ENCODE measurements at regions not wholly inside any gene's neighbourhood (a gene's known extent, or its start where the extent isn't known, plus 50 kb on each side); places are given as distances from the start of the nearest gene placed in this dataset.

DNA sequence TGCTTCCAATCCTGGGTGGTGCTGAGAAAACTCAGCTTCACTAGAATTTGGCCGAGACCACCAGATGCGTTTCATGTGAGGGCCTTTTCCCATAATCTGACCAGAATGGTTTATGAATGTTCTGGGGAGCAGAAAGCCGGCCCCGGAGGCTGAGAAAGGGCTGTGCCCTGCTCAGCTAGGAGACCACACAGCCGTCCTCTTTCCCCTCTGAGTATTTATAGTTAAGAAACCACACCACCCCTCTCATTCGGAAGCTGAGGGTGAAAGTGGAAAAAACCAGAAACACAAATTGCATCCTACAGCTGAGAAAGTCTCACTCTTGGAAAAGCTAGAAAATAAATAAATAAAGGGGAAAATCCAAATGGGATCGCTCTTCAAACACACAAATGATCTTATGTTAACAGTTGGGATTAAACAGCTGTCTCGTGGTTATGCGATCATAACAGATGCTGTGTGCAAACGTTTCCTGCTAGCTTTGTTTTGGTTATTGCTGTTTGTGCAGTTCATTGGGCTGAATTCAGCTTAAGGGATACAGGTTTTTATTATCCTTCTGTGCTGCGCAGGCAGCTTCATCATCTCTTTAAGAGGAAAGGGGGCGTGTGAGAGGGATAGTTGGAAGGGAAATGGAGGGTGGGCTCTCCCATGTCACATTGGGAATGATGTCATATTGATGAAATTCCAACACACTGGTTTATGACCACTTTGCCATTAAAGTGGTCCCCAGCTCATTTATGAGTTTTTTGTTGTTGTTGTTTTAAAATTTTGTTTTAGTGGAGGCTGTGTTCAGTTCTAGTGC, 1026.2 kb upstream of the NR2F2 start:
- no peaks in the 10 kb centered on the region for H3K4me1 ChIP-seq (ENCODE audit: control insufficient read depth, low read length)
- H3K79me2 ChIP-seq (ENCODE audit: control insufficient read depth, low read length) = no peaks in the 10 kb centered on the region
- TF ChIP-seq CTCF (IDR thresholded peaks at IDR 0.05; ENCODE audit: low read depth, low read length, poor library complexity, severe bottlenecking) = no peak
- TF ChIP-seq EZH2phosphoT487 (IDR thresholded peaks at IDR 0.05; ENCODE audit: borderline replicate concordance, low read length) = no peak
- no peak overlapping the region for H3K4me2 ChIP-seq (ENCODE audit: low read length)
- H3K9me2 ChIP-seq (replicated peaks; ENCODE audit: control insufficient read depth, low read length) = no peaks in the 10 kb centered on the region
- H3K27ac ChIP-seq (ENCODE audit: low read depth, low read length) = no peak overlapping the region
- no peaks in the 10 kb centered on the region for H3K9me3 ChIP-seq (ENCODE audit: control insufficient read depth, insufficient read depth, low read length)
- no peaks in the 10 kb centered on the region for H3F3A ChIP-seq (ENCODE audit: control insufficient read depth, insufficient read depth)
- no peaks in the 10 kb centered on the region for H4K20me1 ChIP-seq (ENCODE audit: control insufficient read depth, insufficient read depth, low read depth, low read length)
- no peak overlapping the region for H3K4me3 ChIP-seq (ENCODE audit: low read length)
- H3K36me3 ChIP-seq (ENCODE audit: control insufficient read depth, low read length) = no peaks in the 10 kb centered on the region
- H3K27me3 ChIP-seq (ENCODE audit: control insufficient read depth, low read length) = no peaks in the 10 kb centered on the region

GRCh38 chr15:95304947-95305400, 1025.5 kb upstream of the NR2F2 start:
- no peak overlapping the region for H3K4me3 ChIP-seq (ENCODE audit: low read length)
- no peaks in the 10 kb centered on the region for H3K36me3 ChIP-seq (ENCODE audit: control insufficient read depth, low read length)
- H3K4me2 ChIP-seq (ENCODE audit: low read length) = no peak overlapping the region
- no peaks in the 10 kb centered on the region for H3K4me1 ChIP-seq (ENCODE audit: control insufficient read depth, low read length)
- no peaks in the 10 kb centered on the region for H3F3A ChIP-seq (ENCODE audit: control insufficient read depth, insufficient read depth)
- TF ChIP-seq EZH2phosphoT487 (IDR thresholded peaks at IDR 0.05; ENCODE audit: borderline replicate concordance, low read length) (no peak), CTCF (IDR thresholded peaks at IDR 0.05; ENCODE audit: low read depth, low read length, poor library complexity, severe bottlenecking) (no peak)
- H4K20me1 ChIP-seq (ENCODE audit: control insufficient read depth, insufficient read depth, low read depth, low read length) = no peaks in the 10 kb centered on the region
- H3K79me2 ChIP-seq (ENCODE audit: control insufficient read depth, low read length) = no peaks in the 10 kb centered on the region
- no peaks in the 10 kb centered on the region for H3K9me3 ChIP-seq (ENCODE audit: control insufficient read depth, insufficient read depth, low read length)
- H3K27me3 ChIP-seq (ENCODE audit: control insufficient read depth, low read length) = no peaks in the 10 kb centered on the region
- no peak overlapping the region for H3K27ac ChIP-seq (ENCODE audit: low read depth, low read length)
- H3K9me2 ChIP-seq (replicated peaks; ENCODE audit: control insufficient read depth, low read length) = no peaks in the 10 kb centered on the region

- no peak overlapping the region for H3K4me2 ChIP-seq (ENCODE audit: low read length)
- no peaks in the 10 kb centered on the region for H4K20me1 ChIP-seq (ENCODE audit: control insufficient read depth, insufficient read depth, low read depth, low read length)
These were observed 1023.4 kb upstream of the NR2F2 start for GRCh38 chr15:95307115-95307514.

More at GRCh38 chr15:95307115-95307514, 1023.4 kb upstream of the NR2F2 start:
- no peaks in the 10 kb centered on the region for H3K36me3 ChIP-seq (ENCODE audit: control insufficient read depth, low read length)
- no peak overlapping the region for H3K4me3 ChIP-seq (ENCODE audit: low read length)
- H3F3A ChIP-seq (ENCODE audit: control insufficient read depth, insufficient read depth) = no peaks in the 10 kb centered on the region
- TF ChIP-seq CTCF (IDR thresholded peaks at IDR 0.05; ENCODE audit: low read depth, low read length, poor library complexity, severe bottlenecking) (no peak), EZH2phosphoT487 (IDR thresholded peaks at IDR 0.05; ENCODE audit: borderline replicate concordance, low read length) (no peak)
- no peaks in the 10 kb centered on the region for H3K4me1 ChIP-seq (ENCODE audit: control insufficient read depth, low read length)
- no peaks in the 10 kb centered on the region for H3K79me2 ChIP-seq (ENCODE audit: control insufficient read depth, low read length)
- H3K27ac ChIP-seq (ENCODE audit: low read depth, low read length) = no peak overlapping the region
- H3K9me3 ChIP-seq (ENCODE audit: control insufficient read depth, insufficient read depth, low read length) = no peaks in the 10 kb centered on the region
- H3K27me3 ChIP-seq (ENCODE audit: control insufficient read depth, low read length) = no peaks in the 10 kb centered on the region
- no peaks in the 10 kb centered on the region for H3K9me2 ChIP-seq (replicated peaks; ENCODE audit: control insufficient read depth, low read length)

Data from DOHH2 (cell line).